ENCODE measurements at regions not wholly inside any gene's neighbourhood (a gene's known extent, or its start where the extent isn't known, plus 50 kb on each side); places are given as distances from the start of the nearest gene placed in this dataset.

DNA sequence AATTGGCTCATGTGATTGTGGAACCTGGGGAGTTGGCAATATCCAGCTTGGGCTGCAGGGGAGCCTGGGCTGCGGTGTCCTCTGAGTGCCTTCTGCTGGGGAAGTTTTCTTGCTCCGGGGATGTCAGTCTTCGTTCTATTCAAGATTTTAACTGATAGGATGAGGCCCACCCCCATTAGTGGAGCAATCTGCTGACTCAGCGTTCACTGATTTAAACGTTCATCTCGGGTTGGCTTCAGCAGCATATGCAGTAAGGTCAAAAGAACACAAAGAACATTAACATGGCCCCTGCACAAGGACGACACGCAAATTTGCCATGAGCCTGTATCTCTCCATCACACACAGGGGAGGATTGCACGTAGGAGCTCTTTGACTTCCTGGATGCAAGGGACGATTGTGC lies 360.6 kb upstream of the ADARB2 start:
- Mint-ChIP-seq H3K27ac (no peak overlapping the region), H3K9me3 (no peaks in the 10 kb centered on the region), H3K27me3 (ENCODE audit: insufficient read depth, low read depth, poor library complexity) (peaks cover 5% of the 10 kb centered on the region), H3K36me3 (ENCODE audit: low read depth) (no peaks in the 10 kb centered on the region), H3K4me1 (no peaks in the 10 kb centered on the region; the same call in 2 of the 3 replicates), H3K4me3 (no peak overlapping the region)
- no peaks in the 10 kb centered on the region for H3F3A ChIP-seq (replicated peaks; ENCODE audit: low read depth)
- peaks cover 18% of the 10 kb centered on the region; the same call in 1 of the 2 replicates for H3K9me2 ChIP-seq (ENCODE audit: insufficient read depth)
- H3K36me3 ChIP-seq (ENCODE audit: insufficient read depth), result no peaks in the 10 kb centered on the region
- H3K4me3 ChIP-seq, result no peak overlapping the region
- ATAC-seq (no peak), DNase-seq (ENCODE audit: low spot score) (no peak)
- TF ChIP-seq ZNF114 (CRISPR knock-in tag; IDR thresholded peaks at IDR 0.05), result no peak
- TF ChIP-seq, protein P1, sequence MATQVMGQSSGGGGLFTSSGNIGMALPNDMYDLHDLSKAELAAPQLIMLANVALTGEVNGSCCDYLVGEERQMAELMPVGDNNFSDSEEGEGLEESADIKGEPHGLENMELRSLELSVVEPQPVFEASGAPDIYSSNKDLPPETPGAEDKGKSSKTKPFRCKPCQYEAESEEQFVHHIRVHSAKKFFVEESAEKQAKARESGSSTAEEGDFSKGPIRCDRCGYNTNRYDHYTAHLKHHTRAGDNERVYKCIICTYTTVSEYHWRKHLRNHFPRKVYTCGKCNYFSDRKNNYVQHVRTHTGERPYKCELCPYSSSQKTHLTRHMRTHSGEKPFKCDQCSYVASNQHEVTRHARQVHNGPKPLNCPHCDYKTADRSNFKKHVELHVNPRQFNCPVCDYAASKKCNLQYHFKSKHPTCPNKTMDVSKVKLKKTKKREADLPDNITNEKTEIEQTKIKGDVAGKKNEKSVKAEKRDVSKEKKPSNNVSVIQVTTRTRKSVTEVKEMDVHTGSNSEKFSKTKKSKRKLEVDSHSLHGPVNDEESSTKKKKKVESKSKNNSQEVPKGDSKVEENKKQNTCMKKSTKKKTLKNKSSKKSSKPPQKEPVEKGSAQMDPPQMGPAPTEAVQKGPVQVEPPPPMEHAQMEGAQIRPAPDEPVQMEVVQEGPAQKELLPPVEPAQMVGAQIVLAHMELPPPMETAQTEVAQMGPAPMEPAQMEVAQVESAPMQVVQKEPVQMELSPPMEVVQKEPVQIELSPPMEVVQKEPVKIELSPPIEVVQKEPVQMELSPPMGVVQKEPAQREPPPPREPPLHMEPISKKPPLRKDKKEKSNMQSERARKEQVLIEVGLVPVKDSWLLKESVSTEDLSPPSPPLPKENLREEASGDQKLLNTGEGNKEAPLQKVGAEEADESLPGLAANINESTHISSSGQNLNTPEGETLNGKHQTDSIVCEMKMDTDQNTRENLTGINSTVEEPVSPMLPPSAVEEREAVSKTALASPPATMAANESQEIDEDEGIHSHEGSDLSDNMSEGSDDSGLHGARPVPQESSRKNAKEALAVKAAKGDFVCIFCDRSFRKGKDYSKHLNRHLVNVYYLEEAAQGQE (IDR thresholded peaks at IDR 0.05; ENCODE audit: unreplicated experiment), result no peak
- TF ChIP-seq CREB1 (CRISPR knock-in tag; IDR thresholded peaks at IDR 0.05; ENCODE audit: low read depth), result no peak
- TF ChIP-seq POLR2AphosphoS5 (IDR thresholded peaks at IDR 0.05; ENCODE audit: low read depth), result no peak
- TF ChIP-seq EZH2 (IDR thresholded peaks at IDR 0.05; ENCODE audit: low read depth, unreplicated experiment), result no peak
- H3K4me1 ChIP-seq (ENCODE audit: insufficient read depth), result no peaks in the 10 kb centered on the region
- no peak overlapping the region for H2AFZ ChIP-seq
- no peaks in the 10 kb centered on the region for H3K27me3 ChIP-seq (ENCODE audit: insufficient read depth)
- no peaks in the 10 kb centered on the region for H4K20me1 ChIP-seq (replicated peaks; ENCODE audit: insufficient read depth)
- H3K79me2 ChIP-seq (replicated peaks; ENCODE audit: insufficient read depth), result no peaks in the 10 kb centered on the region
- H3K27ac ChIP-seq (ENCODE audit: low read depth), result no peak overlapping the region
- H3K4me2 ChIP-seq, result no peak overlapping the region

DNA sequence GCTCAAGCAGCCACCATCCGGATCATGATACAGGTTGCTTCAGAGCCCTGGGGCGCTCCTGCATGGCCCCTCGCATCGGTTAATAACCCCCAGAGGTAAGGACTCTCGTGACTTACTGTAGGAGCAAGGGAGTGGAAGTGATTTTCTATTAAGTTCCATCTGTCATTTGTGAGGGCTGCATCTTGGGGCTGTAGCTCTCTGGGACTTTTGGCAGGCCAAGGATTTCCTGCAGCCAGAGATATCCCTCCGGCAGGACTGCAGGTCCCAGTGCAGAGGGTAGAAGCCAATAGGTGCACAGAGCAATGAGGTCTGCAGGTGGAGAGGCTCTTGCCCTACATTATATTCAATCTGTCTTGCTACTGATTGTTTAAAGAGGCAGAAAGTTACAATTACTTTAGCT lies 356.8 kb upstream of the ADARB2 start:
- no peaks in the 10 kb centered on the region for H3K27me3 ChIP-seq (ENCODE audit: insufficient read depth)
- H3K4me1 ChIP-seq (ENCODE audit: insufficient read depth), result no peaks in the 10 kb centered on the region
- Mint-ChIP-seq H3K4me3 (no peak overlapping the region), H3K27ac (no peak overlapping the region), H3K9me3 (no peaks in the 10 kb centered on the region), H3K4me1 (no peaks in the 10 kb centered on the region; the same call in 2 of the 3 replicates), H3K36me3 (ENCODE audit: low read depth) (no peaks in the 10 kb centered on the region), H3K27me3 (ENCODE audit: insufficient read depth, low read depth, poor library complexity) (peaks cover 7% of the 10 kb centered on the region)
- DNase-seq (ENCODE audit: low spot score) (no peak), ATAC-seq (no peak)
- H3K79me2 ChIP-seq (replicated peaks; ENCODE audit: insufficient read depth), result no peaks in the 10 kb centered on the region
- H3K4me2 ChIP-seq, result no peak overlapping the region
- H3K9me2 ChIP-seq (ENCODE audit: insufficient read depth), result peaks cover 14% of the 10 kb centered on the region; the same call in 1 of the 2 replicates
- H3F3A ChIP-seq (replicated peaks; ENCODE audit: low read depth), result no peaks in the 10 kb centered on the region
- no peaks in the 10 kb centered on the region for H4K20me1 ChIP-seq (replicated peaks; ENCODE audit: insufficient read depth)
- no peak overlapping the region for H2AFZ ChIP-seq
- H3K27ac ChIP-seq (ENCODE audit: low read depth), result no peak overlapping the region
- no peaks in the 10 kb centered on the region for H3K36me3 ChIP-seq (ENCODE audit: insufficient read depth)
- H3K4me3 ChIP-seq, result no peak overlapping the region
- TF ChIP-seq, protein P1 (IDR thresholded peaks at IDR 0.05; ENCODE audit: unreplicated experiment), result no peak
- TF ChIP-seq POLR2AphosphoS5 (IDR thresholded peaks at IDR 0.05; ENCODE audit: low read depth) (no peak), NANOG (IDR thresholded peaks at IDR 0.05; ENCODE audit: borderline replicate concordance) (no peak), JUNB (IDR thresholded peaks at IDR 0.05; ENCODE audit: unreplicated experiment) (no peak), EZH2phosphoT487 (IDR thresholded peaks at IDR 0.05; ENCODE audit: unreplicated experiment) (no peak), STAT1 (IDR thresholded peaks at IDR 0.05; ENCODE audit: unreplicated experiment) (no peak), ZNF114 (CRISPR knock-in tag; IDR thresholded peaks at IDR 0.05) (no peak), CREB1 (CRISPR knock-in tag; IDR thresholded peaks at IDR 0.05; ENCODE audit: low read depth) (no peak)
- TF ChIP-seq, protein P2, sequence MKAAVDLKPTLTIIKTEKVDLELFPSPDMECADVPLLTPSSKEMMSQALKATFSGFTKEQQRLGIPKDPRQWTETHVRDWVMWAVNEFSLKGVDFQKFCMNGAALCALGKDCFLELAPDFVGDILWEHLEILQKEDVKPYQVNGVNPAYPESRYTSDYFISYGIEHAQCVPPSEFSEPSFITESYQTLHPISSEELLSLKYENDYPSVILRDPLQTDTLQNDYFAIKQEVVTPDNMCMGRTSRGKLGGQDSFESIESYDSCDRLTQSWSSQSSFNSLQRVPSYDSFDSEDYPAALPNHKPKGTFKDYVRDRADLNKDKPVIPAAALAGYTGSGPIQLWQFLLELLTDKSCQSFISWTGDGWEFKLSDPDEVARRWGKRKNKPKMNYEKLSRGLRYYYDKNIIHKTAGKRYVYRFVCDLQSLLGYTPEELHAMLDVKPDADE (IDR thresholded peaks at IDR 0.05), result no peak
